ENCODE measurements at regions not wholly inside any gene's neighbourhood (a gene's known extent, or its start where the extent isn't known, plus 50 kb on each side); places are given as distances from the start of the nearest gene placed in this dataset.
"Not testable (repeated sequence)": the region's sequence is repeated elsewhere in the genome, so short reads cannot be mapped to it uniquely, and the experiment has no call there.

- DNase-seq (ENCODE audit: low read depth): peak; percentile 7
- H3K4me3 ChIP-seq (ENCODE audit: control insufficient read depth, low read depth, low read length): no peak overlapping the region
- no peak for TF ChIP-seq CTCF (conservative IDR thresholded peaks at IDR 0.05; ENCODE audit: control insufficient read depth, insufficient read depth, low read depth, low read length)
These were observed 96.0 kb upstream of the VGLL4 start for GRCh38 chr3:11739706-11740105.

- TF ChIP-seq CTCF (conservative IDR thresholded peaks at IDR 0.05; ENCODE audit: control insufficient read depth, insufficient read depth, low read depth, low read length): no peak
- no peak for DNase-seq (ENCODE audit: low read depth)
- no peak overlapping the region for H3K4me3 ChIP-seq (ENCODE audit: control insufficient read depth, low read depth, low read length)
These were observed 95.4 kb upstream of the VGLL4 start for GRCh38 chr3:11739123-11739522.

- no peak for DNase-seq (ENCODE audit: low read depth)
- H3K4me3 ChIP-seq (ENCODE audit: control insufficient read depth, low read depth, low read length): no peak overlapping the region
- no peak for TF ChIP-seq CTCF (conservative IDR thresholded peaks at IDR 0.05; ENCODE audit: control insufficient read depth, insufficient read depth, low read depth, low read length)
These were observed 94.0 kb upstream of the VGLL4 start for GRCh38 chr3:11737742-11738141.

- H3K4me3 ChIP-seq (ENCODE audit: control insufficient read depth, low read depth, low read length): no peak overlapping the region
- no peak for DNase-seq (ENCODE audit: low read depth)
- TF ChIP-seq CTCF (conservative IDR thresholded peaks at IDR 0.05; ENCODE audit: control insufficient read depth, insufficient read depth, low read depth, low read length): no peak
These were observed 92.6 kb upstream of the VGLL4 start for GRCh38 chr3:11736136-11736833.

- no peak for DNase-seq (ENCODE audit: low read depth)
- no peak overlapping the region for H3K4me3 ChIP-seq (ENCODE audit: control insufficient read depth, low read depth, low read length)
- TF ChIP-seq CTCF (conservative IDR thresholded peaks at IDR 0.05; ENCODE audit: control insufficient read depth, insufficient read depth, low read depth, low read length): no peak
These were observed 91.9 kb upstream of the VGLL4 start for GRCh38 chr3:11735638-11736037.

- H3K4me3 ChIP-seq (ENCODE audit: control insufficient read depth, low read depth, low read length); DNase-seq (ENCODE audit: low read depth): not testable (repeated sequence)
These were observed 91.4 kb upstream of the VGLL4 start for GRCh38 chr3:11735111-11735510.

- no peak for TF ChIP-seq CTCF (conservative IDR thresholded peaks at IDR 0.05; ENCODE audit: control insufficient read depth, insufficient read depth, low read depth, low read length)
- no peak for DNase-seq (ENCODE audit: low read depth)
- no peak overlapping the region for H3K4me3 ChIP-seq (ENCODE audit: control insufficient read depth, low read depth, low read length)
These were observed 90.2 kb upstream of the VGLL4 start for GRCh38 chr3:11733914-11734313.

Data from fibroblast of mammary gland (primary cell).